ENCODE measurements at regions not wholly inside any gene's neighbourhood (a gene's known extent, or its start where the extent isn't known, plus 50 kb on each side); places are given as distances from the start of the nearest gene placed in this dataset.

- BruUV-seq (replicated peaks) = no TSS peak
- no peak overlapping the region for H2AFZ ChIP-seq (ENCODE audit: low read depth, low read length)
- H3K9ac ChIP-seq (replicated peaks; ENCODE audit: extremely low read depth, insufficient read depth, low read length) = no peak overlapping the region
- H3K27ac ChIP-seq (ENCODE audit: insufficient read depth, low read depth, low read length) = no peak overlapping the region
- H3K79me2 ChIP-seq (ENCODE audit: control insufficient read depth, insufficient read depth, low read length) = no peaks in the 10 kb centered on the region
- dilution Hi-C loops (cut with MboI; ENCODE audit: extremely low pct_ligation_motif_present, low sequenced_read_pairs) (no loop called here), intact Hi-C loops (cut with micrococcal nuclease) (no loop called here)
- no peaks in the 10 kb centered on the region for H4K20me1 ChIP-seq (replicated peaks; ENCODE audit: control insufficient read depth, extremely low read depth, insufficient read depth, low read length)
- no peak overlapping the region for H3K4me2 ChIP-seq (ENCODE audit: insufficient read depth, low read length)
- no peaks in the 10 kb centered on the region for H3K9me3 ChIP-seq (replicated peaks; ENCODE audit: control insufficient read depth, insufficient read depth, low read length)
- no peaks in the 10 kb centered on the region for H3K4me1 ChIP-seq (ENCODE audit: control insufficient read depth, extremely low read depth, insufficient read depth, low read length)
- DNase-seq (ENCODE audit: low read depth, low spot score) (no peak), FAIRE-seq (no peak)
- CTCF ChIA-PET = interaction anchor here (1.1 kb wide), 1 partner anchor 24 kb away, joined by 3 read pairs; no protein-coding TSS in a partner anchor
- H3K9me1 ChIP-seq (replicated peaks; ENCODE audit: control insufficient read depth, extremely low read depth, insufficient read depth, low read length) = no peaks in the 10 kb centered on the region
- peaks cover 0 to 4% of the 10 kb centered on the region in 2 experiments for H3K27me3 ChIP-seq (ENCODE audit: control insufficient read depth in 2 of 2, insufficient read depth in 2 of 2, low read length in 2 of 2)
- POLR2A ChIA-PET = no interaction called here
- no peak for TF ChIP-seq MYC (IDR thresholded peaks at IDR 0.05; ENCODE audit: low read depth, low read length)
- TF ChIP-seq POLR2AphosphoS5 (IDR thresholded peaks at IDR 0.05; ENCODE audit: insufficient read depth, low read depth, low read length) = no peak
- no peak for TF ChIP-seq EZH2 (IDR thresholded peaks at IDR 0.05; ENCODE audit: borderline replicate concordance, low read depth, low read length, severe bottlenecking)
- no peak for TF ChIP-seq FOS (IDR thresholded peaks at IDR 0.05; ENCODE audit: borderline replicate concordance, insufficient read depth, low read length)
- no peak for TF ChIP-seq GATA2 (IDR thresholded peaks at IDR 0.05; ENCODE audit: insufficient read depth, insufficient read length, low read depth, low read length)
- TF ChIP-seq CTCF (IDR thresholded peaks at IDR 0.05; ENCODE audit: extremely low read depth in 1 of 2, insufficient read depth in 1 of 2, low read depth in 1 of 2, low read length in 2 of 2) = no peak
- TF ChIP-seq MAX (IDR thresholded peaks at IDR 0.05; ENCODE audit: insufficient read depth, insufficient read length) = no peak
- no peak for TF ChIP-seq POLR2A (IDR thresholded peaks at IDR 0.05; ENCODE audit: low read depth, low read length)
- no peak for TF ChIP-seq JUN (IDR thresholded peaks at IDR 0.05; ENCODE audit: borderline replicate concordance, insufficient read depth, insufficient read length, low read depth)
- H3K36me3 ChIP-seq (ENCODE audit: control insufficient read depth in 2 of 2, extremely low read depth in 1 of 2, insufficient read depth in 2 of 2, low read length in 2 of 2) = no peaks in the 10 kb centered on the region
- no peak overlapping the region for H3K4me3 ChIP-seq (replicated peaks in 1 of 3; ENCODE audit: insufficient read depth in 1 of 3, low read depth in 1 of 3, low read length in 3 of 3)
Observed at GRCh38 chr12:24075650-24076049, 126.2 kb upstream of the SOX5 start.
